ENCODE measurements at regions not wholly inside any gene's neighbourhood (a gene's known extent, or its start where the extent isn't known, plus 50 kb on each side); places are given as distances from the start of the nearest gene placed in this dataset.

GRCh38 chr12:90305379-90305778 is 596.7 kb upstream of the ATP2B1 start:
- TF ChIP-seq POLR2AphosphoS5 (IDR thresholded peaks at IDR 0.05; ENCODE audit: low read depth, low read length) (no peak), POLR2A (IDR thresholded peaks at IDR 0.05; ENCODE audit: low read depth, low read length) (no peak), TAF1 (IDR thresholded peaks at IDR 0.05; ENCODE audit: borderline replicate concordance, low read depth, low read length) (no peak)
